OCI-LY3 (cell line): ENCODE measurements at regions not wholly inside any gene's neighbourhood (a gene's known extent, or its start where the extent isn't known, plus 50 kb on each side); places are given as distances from the start of the nearest gene placed in this dataset.

Experiments
- CTCF ChIP-seq: fragments of 200-600, 300-600 bp; sonication (generic); IDR thresholded peaks from 2 replicates; pipeline ENCODE4 v1.5.1; 2014; ENCODE audit warnings: antibody characterized with exemption, low read length, low read depth
- EZH2phosphoT487 ChIP-seq: fragments of 200-600 bp; shearing (Covaris generic); IDR thresholded peaks from 2 replicates; pipeline ENCODE4 v1.6.1; 2018; ENCODE audit warnings: antibody characterized with exemption, mixed run types, low read depth

GRCh38 chr13:50401721-50402465 is 386.6 kb downstream of the KCNRG start:
- TF ChIP-seq CTCF (no peak), EZH2phosphoT487 (no peak)
